ENCODE measurements at regions not wholly inside any gene's neighbourhood (a gene's known extent, or its start where the extent isn't known, plus 50 kb on each side); places are given as distances from the start of the nearest gene placed in this dataset.

DNA sequence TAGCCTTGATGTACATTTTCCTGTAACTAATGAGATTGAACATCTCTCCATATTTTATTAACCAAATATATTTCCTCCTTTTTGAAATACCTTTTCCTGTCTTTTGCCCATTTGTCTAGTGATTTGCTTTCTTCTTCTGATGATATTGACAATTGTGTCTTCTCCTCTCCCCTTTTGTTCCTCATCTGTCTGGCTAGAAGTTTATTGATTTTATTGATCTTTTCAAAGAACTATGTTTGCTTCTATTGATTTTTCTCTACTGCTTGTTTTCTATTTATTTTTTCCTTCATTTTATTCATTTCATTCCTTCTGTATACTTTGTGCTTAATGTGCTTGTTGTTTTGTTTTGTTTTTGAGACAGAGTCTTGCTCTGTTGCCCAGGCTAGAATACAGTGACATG is 181.4 kb upstream of the SMIM23 start:
- TF ChIP-seq, protein P1, sequence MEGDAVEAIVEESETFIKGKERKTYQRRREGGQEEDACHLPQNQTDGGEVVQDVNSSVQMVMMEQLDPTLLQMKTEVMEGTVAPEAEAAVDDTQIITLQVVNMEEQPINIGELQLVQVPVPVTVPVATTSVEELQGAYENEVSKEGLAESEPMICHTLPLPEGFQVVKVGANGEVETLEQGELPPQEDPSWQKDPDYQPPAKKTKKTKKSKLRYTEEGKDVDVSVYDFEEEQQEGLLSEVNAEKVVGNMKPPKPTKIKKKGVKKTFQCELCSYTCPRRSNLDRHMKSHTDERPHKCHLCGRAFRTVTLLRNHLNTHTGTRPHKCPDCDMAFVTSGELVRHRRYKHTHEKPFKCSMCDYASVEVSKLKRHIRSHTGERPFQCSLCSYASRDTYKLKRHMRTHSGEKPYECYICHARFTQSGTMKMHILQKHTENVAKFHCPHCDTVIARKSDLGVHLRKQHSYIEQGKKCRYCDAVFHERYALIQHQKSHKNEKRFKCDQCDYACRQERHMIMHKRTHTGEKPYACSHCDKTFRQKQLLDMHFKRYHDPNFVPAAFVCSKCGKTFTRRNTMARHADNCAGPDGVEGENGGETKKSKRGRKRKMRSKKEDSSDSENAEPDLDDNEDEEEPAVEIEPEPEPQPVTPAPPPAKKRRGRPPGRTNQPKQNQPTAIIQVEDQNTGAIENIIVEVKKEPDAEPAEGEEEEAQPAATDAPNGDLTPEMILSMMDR (IDR thresholded peaks at IDR 0.05; ENCODE audit: poor library complexity, severe bottlenecking): no peak
- TF ChIP-seq, protein P2, sequence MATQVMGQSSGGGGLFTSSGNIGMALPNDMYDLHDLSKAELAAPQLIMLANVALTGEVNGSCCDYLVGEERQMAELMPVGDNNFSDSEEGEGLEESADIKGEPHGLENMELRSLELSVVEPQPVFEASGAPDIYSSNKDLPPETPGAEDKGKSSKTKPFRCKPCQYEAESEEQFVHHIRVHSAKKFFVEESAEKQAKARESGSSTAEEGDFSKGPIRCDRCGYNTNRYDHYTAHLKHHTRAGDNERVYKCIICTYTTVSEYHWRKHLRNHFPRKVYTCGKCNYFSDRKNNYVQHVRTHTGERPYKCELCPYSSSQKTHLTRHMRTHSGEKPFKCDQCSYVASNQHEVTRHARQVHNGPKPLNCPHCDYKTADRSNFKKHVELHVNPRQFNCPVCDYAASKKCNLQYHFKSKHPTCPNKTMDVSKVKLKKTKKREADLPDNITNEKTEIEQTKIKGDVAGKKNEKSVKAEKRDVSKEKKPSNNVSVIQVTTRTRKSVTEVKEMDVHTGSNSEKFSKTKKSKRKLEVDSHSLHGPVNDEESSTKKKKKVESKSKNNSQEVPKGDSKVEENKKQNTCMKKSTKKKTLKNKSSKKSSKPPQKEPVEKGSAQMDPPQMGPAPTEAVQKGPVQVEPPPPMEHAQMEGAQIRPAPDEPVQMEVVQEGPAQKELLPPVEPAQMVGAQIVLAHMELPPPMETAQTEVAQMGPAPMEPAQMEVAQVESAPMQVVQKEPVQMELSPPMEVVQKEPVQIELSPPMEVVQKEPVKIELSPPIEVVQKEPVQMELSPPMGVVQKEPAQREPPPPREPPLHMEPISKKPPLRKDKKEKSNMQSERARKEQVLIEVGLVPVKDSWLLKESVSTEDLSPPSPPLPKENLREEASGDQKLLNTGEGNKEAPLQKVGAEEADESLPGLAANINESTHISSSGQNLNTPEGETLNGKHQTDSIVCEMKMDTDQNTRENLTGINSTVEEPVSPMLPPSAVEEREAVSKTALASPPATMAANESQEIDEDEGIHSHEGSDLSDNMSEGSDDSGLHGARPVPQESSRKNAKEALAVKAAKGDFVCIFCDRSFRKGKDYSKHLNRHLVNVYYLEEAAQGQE (IDR thresholded peaks at IDR 0.05; ENCODE audit: borderline replicate concordance): no peak

Measured in neural cell (in vitro differentiated cells).